GM12874 (cell line): ENCODE measurements at regions not wholly inside any gene's neighbourhood (a gene's known extent, or its start where the extent isn't known, plus 50 kb on each side); places are given as distances from the start of the nearest gene placed in this dataset.

Experiments used
- CTCF ChIP-seq: IDR thresholded peaks from 2 replicates; pipeline ENCODE4 v1.5.1; 2011; ENCODE audit warnings: low read depth, mild to moderate bottlenecking, control low read depth, low read length, moderate library complexity; ENCODE audit not compliant: insufficient read depth

GRCh38 chr2:176518823-176519222 is 249.6 kb downstream of the MTX2 start:
- no peak for TF ChIP-seq CTCF

GRCh38 chr2:176521878-176522670 is 252.8 kb downstream of the MTX2 start:
- TF ChIP-seq CTCF, result no peak

GRCh38 chr2:176525086-176525485 is 255.8 kb downstream of the MTX2 start:
- TF ChIP-seq CTCF, result no peak

GRCh38 chr2:176526995-176527901 is 258.0 kb downstream of the MTX2 start:
- no peak for TF ChIP-seq CTCF

- TF ChIP-seq CTCF, result no peak
These were observed 262.4 kb downstream of the MTX2 start for GRCh38 chr2:176531608-176532007.

GRCh38 chr2:176533505-176534193 is 264.4 kb downstream of the MTX2 start:
- TF ChIP-seq CTCF, result no peak
